Stimulated activated CD8-positive, alpha-beta memory T cell treated with anti-CD3 and anti-CD28 coated beads, Interleukin-15, amount 100 ng/mL, for 1 hour (primary cell): ENCODE measurements at regions not wholly inside any gene's neighbourhood (a gene's known extent, or its start where the extent isn't known, plus 50 kb on each side); places are given as distances from the start of the nearest gene placed in this dataset.

Experiments used
- DNase-seq: peaks from one replicate; pipeline ENCODE4 v3.0.0-alpha.2; 2020; ENCODE audit warnings: low read depth

- no peak for DNase-seq
Observed at GRCh38 chr12:46445551-46446235, 73.1 kb upstream of the SLC38A2 start.

GRCh38 chr12:46445093-46445492, 72.5 kb upstream of the SLC38A2 start:
- no peak for DNase-seq

- no peak for DNase-seq
Observed at GRCh38 chr12:46443594-46444263, 71.2 kb upstream of the SLC38A2 start.

- no peak for DNase-seq
Observed at GRCh38 chr12:46442738-46443137, 70.2 kb upstream of the SLC38A2 start.

DNA sequence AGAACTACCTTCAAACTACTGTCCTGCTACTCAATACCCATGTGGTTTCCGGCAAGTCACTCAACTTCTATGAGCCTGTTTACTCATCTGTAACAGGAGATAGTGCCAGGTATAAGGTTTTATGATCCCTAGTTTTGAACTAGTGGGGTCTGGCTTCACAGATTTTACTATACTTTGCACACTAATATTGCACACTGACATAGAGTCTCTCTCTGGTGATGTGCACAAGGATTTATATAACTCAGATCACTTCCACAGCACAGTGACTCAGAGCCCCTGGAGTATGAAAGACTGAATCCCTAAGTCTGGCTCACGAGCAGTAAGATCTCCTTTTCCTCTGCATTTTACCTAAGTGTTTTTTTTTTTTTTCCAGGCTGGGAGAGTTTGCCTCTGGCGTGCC, 69.7 kb upstream of the SLC38A2 start:
- DNase-seq = no peak

- no peak for DNase-seq
Observed at GRCh38 chr12:46439793-46440511, 67.4 kb upstream of the SLC38A2 start.

DNA sequence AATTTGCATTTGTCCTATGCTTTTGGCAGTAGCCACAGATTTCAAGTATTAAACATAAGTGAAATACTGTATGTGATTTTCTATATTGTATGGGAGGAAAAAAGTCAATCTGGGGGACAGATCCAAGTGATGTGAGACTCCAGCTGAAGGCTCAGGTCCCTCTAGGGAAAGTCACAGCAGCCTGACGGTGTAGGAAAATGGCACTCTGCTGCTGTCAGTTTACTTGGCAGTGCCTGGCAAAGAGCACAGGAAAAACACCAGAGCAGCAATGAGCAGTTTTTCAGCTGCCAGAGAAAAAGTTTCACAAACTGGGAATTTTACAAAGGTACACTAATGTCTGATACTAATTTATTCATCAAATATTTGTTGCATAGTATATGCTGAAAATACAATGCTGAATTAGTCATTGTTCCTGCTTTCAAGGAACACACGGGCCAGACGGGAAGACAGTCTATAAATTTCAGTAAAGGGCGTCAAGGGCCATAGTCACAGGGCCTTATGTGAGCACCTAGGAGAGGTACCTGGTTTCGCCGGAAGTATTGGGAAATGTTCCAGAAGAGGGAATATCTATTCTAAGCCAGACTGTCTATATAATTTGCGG, 66.2 kb upstream of the SLC38A2 start:
- no peak for DNase-seq

- no peak for DNase-seq
Observed at GRCh38 chr12:46438256-46438655, 65.7 kb upstream of the SLC38A2 start.

DNA sequence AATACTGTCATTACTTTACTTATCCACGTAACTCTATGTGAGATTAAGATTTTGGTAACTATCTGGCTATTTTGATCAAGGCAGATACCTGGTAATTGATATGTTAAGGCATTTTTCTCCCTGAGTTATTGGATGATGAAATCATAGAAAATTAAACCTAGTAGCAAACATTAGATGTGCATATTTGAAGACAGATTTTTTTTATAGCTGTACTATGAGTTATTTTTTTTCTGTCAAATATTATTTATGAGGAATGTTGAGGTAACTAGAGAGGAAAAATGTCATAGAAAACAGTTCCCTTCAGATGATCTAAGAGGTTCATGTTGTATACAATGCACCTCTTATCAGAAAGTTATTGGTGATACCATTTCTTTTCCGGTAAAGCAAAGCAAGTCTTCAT, 64.9 kb upstream of the SLC38A2 start:
- no peak for DNase-seq

DNA sequence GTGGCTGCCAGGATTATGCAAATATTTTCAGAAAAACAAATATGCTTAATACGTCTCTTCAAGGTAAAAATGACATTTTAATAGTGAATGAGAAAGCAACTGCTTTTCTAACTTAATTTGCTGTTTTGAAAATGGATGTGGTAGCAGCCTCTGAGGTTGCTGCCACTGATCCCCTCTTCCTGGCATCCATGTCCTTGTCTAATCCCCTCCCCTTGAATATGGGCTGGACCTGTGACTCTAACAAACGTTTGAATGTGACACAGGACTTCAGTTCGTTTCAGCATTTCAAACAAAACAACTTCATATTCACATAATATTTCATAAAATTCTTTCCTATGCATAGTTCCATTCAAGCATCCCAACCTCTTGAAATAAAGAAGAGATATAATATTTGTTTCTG, 64.2 kb upstream of the SLC38A2 start:
- no peak for DNase-seq

DNA sequence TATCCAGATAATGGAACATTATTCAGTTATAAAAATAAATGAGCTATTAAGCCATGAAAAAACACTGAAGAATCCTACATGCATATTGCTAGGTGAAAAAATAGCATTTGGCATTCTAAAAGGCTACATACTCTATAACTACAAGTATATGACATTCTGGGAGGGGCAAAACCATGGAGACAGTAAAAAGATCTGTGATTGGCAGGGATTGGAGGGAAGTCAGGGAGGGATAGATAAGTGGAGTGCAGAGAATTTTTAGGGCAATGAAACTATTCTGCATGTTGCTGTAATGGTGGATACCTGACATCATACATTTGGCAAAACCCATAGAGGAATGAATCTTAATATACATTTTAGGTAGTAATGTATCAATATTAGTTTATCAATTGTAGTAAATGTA, 63.1 kb upstream of the SLC38A2 start:
- no peak for DNase-seq

- no peak for DNase-seq
Observed at GRCh38 chr12:46435029-46435428, 62.5 kb upstream of the SLC38A2 start.

GRCh38 chr12:46433829-46434228, 61.3 kb upstream of the SLC38A2 start:
- no peak for DNase-seq

DNA sequence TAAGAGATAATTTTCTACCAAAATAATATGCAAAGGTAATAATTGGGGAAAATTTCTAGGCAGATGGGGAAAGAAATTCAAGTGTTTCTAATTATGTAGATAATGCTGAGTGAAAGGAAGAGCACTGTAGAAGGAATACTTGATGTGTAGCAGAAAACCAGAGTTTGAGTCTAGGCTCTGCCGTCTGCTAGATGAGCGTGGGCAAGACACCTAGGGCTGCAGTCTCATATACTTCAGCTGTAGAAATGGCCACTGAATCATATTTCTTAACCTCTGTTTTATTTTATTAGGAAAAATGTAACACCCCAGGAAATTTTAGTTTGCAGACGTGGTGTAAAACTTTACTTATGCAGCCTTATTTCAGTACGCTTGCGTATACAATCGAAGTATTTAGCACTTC, 59.8 kb upstream of the SLC38A2 start:
- DNase-seq = no peak

DNA sequence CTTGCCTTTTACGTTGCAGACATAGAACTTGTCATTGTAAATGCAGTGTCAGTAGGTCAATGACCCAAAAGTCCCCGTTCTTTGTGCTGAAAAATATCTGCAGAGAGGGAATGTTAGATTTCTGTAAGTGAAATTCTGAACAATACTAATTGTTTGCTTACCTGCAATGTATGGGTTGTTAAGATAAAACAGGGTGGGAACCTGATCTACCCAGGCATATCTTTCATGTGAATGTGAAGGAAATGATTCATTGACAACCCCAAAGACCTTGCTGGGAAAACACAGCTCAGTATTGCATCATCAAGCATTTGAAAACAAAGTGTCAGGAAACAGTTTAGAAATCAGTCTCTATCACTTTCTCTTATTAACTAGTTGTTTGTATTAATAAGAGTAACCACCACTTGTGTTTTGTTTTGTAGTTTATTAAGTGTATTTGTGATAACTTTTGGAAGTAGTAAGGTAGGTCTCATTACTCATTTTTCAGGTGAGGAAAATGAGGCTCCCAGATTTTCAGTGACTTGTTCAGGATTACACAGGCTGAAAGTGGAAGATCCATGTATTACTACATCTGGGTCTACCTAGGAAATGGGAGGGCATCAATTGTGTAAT, 57.9 kb upstream of the SLC38A2 start:
- no peak for DNase-seq
